ENCODE measurements at regions not wholly inside any gene's neighbourhood (a gene's known extent, or its start where the extent isn't known, plus 50 kb on each side); places are given as distances from the start of the nearest gene placed in this dataset.
"Not testable (repeated sequence)": the region's sequence is repeated elsewhere in the genome, so short reads cannot be mapped to it uniquely, and the experiment has no call there.

DNA sequence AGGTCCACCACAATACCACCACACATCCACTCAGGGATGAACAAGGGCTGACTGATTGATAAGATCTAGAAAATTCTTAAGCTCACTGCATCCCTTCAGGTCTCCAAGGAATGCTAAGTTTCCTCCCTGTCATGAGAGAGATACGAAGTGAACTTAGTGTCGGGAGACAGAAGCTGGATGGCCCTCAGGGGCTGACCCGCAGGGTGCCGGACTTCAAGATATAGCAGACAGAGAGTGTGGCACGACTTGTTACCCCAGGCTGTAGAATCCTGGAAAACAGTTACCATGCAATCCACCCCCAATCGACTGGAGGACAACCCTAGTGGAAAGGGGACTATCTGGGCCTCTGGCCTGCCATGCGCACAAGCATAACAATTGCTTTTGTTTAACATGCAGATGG lies 1217.5 kb upstream of the ATXN8OS start:
- intact Hi-C loops (cut with micrococcal nuclease; ENCODE audit: unreplicated experiment); DNase-seq (ENCODE audit: low read depth, low spot score); RAD21 ChIA-PET (ENCODE audit: unreplicated experiment); SMC1A ChIA-PET (ENCODE audit: uncharacterized antibody, unreplicated experiment); H3K27ac ChIP-seq (ENCODE audit: control insufficient read depth, insufficient read depth); FAIRE-seq; H2AFZ ChIP-seq (ENCODE audit: control insufficient read depth, low read depth, low read length); in situ Hi-C loops (cut with MboI); H3K4me3 ChIP-seq; ATAC-seq; H4K20me1 ChIP-seq (ENCODE audit: control insufficient read depth, insufficient read depth); H3K9me3 ChIP-seq (replicated peaks; ENCODE audit: control insufficient read depth, insufficient read depth, low read length); H3K79me2 ChIP-seq (ENCODE audit: control insufficient read depth, insufficient read depth, low read length); H3K4me2 ChIP-seq (ENCODE audit: control insufficient read depth, insufficient read depth); H3K27me3 ChIP-seq (replicated peaks in 1 of 2; ENCODE audit: control insufficient read depth in 2 of 2, insufficient read depth in 2 of 2, low read length in 1 of 2); BruUV-seq (replicated peaks); H3K36me3 ChIP-seq (ENCODE audit: control insufficient read depth in 2 of 2, insufficient read depth in 2 of 2, low read length in 1 of 2); H3K9ac ChIP-seq (ENCODE audit: control insufficient read depth, insufficient read depth, low read length); H3K4me1 ChIP-seq (ENCODE audit: control insufficient read depth, insufficient read depth, low read length); POLR2A ChIA-PET: not testable (repeated sequence)
- CTCF ChIA-PET, result interaction anchor here (1.1 kb wide), 1 partner anchor 27 kb away, joined by 3 read pairs; no protein-coding TSS in a partner anchor
- WGBS (ENCODE audit: insufficient coverage, insufficient replicate concordance, low lambda C conversion rate, missing lambda C conversion rate), result 43% methylated on average over 7 of the region's 7 CpGs

DNA sequence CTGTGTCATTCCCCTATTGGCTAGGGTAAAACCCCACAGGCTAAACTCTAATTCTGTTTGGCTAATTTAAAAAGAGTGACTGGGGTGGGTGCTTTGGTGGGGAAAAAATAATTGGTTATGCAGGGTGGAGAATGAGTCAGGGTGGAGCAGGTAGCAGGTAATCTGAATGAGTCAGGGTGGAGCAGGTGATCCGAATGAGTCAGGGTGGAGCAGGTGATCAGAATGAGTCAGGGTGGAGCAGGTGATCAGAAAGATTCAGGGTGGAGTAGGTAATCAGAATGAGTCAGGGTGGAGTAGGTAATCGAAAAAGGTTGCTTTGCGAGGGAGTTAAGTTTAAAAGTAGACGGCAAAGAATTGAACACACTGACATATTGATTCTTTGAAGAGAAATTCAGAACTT lies 1218.8 kb upstream of the ATXN8OS start:
- SMC1A ChIA-PET (ENCODE audit: uncharacterized antibody, unreplicated experiment), result no interaction called here
- POLR2A ChIA-PET, result no interaction called here
- Histone ChIP-seq H3K36me3 (ENCODE audit: control insufficient read depth in 2 of 2, insufficient read depth in 2 of 2, low read length in 1 of 2) (no peaks in the 10 kb centered on the region), H2AFZ (ENCODE audit: control insufficient read depth, low read depth, low read length) (no peak overlapping the region), H3K4me1 (ENCODE audit: control insufficient read depth, insufficient read depth, low read length) (no peaks in the 10 kb centered on the region), H3K4me2 (ENCODE audit: control insufficient read depth, insufficient read depth) (no peak overlapping the region), H3K9ac (ENCODE audit: control insufficient read depth, insufficient read depth, low read length) (no peak overlapping the region), H3K27ac (ENCODE audit: control insufficient read depth, insufficient read depth) (no peak overlapping the region), H3K9me3 (replicated peaks; ENCODE audit: control insufficient read depth, insufficient read depth, low read length) (no peaks in the 10 kb centered on the region), H3K79me2 (ENCODE audit: control insufficient read depth, insufficient read depth, low read length) (no peaks in the 10 kb centered on the region), H3K4me3 (no peak overlapping the region), H3K27me3 (replicated peaks in 1 of 2; ENCODE audit: control insufficient read depth in 2 of 2, insufficient read depth in 2 of 2, low read length in 1 of 2) (no peaks in the 10 kb centered on the region), H4K20me1 (ENCODE audit: control insufficient read depth, insufficient read depth) (no peaks in the 10 kb centered on the region)
- intact Hi-C loops (cut with micrococcal nuclease; ENCODE audit: unreplicated experiment), result no loop called here
- no peak for ATAC-seq
- FAIRE-seq, result no peak
- no peak for DNase-seq (ENCODE audit: low read depth, low spot score)
- BruUV-seq (replicated peaks), result no TSS peak
- CTCF ChIA-PET, result no interaction called here
- RAD21 ChIA-PET (ENCODE audit: unreplicated experiment), result no interaction called here
- in situ Hi-C loops (cut with MboI), result no loop called here
- 65% methylated on average over 4 of the region's 4 CpGs for WGBS (ENCODE audit: insufficient coverage, insufficient replicate concordance, low lambda C conversion rate, missing lambda C conversion rate)
- TF ChIP-seq, protein P1, sequence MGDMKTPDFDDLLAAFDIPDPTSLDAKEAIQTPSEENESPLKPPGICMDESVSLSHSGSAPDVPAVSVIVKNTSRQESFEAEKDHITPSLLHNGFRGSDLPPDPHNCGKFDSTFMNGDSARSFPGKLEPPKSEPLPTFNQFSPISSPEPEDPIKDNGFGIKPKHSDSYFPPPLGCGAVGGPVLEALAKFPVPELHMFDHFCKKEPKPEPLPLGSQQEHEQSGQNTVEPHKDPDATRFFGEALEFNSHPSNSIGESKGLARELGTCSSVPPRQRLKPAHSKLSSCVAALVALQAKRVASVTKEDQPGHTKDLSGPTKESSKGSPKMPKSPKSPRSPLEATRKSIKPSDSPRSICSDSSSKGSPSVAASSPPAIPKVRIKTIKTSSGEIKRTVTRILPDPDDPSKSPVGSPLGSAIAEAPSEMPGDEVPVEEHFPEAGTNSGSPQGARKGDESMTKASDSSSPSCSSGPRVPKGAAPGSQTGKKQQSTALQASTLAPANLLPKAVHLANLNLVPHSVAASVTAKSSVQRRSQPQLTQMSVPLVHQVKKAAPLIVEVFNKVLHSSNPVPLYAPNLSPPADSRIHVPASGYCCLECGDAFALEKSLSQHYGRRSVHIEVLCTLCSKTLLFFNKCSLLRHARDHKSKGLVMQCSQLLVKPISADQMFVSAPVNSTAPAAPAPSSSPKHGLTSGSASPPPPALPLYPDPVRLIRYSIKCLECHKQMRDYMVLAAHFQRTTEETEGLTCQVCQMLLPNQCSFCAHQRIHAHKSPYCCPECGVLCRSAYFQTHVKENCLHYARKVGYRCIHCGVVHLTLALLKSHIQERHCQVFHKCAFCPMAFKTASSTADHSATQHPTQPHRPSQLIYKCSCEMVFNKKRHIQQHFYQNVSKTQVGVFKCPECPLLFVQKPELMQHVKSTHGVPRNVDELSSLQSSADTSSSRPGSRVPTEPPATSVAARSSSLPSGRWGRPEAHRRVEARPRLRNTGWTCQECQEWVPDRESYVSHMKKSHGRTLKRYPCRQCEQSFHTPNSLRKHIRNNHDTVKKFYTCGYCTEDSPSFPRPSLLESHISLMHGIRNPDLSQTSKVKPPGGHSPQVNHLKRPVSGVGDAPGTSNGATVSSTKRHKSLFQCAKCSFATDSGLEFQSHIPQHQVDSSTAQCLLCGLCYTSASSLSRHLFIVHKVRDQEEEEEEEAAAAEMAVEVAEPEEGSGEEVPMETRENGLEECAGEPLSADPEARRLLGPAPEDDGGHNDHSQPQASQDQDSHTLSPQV (IDR thresholded peaks at IDR 0.05), result no peak
- no peak for TF ChIP-seq MTA2 (IDR thresholded peaks at IDR 0.05; ENCODE audit: low read depth)
- no peak for TF ChIP-seq LARP7 (IDR thresholded peaks at IDR 0.05)
- no peak for TF ChIP-seq ZNF217 (IDR thresholded peaks at IDR 0.05)
- no peak for TF ChIP-seq RB1 (IDR thresholded peaks at IDR 0.05; ENCODE audit: borderline replicate concordance)
- no peak for TF ChIP-seq ZNF274 (IDR thresholded peaks at IDR 0.05; ENCODE audit: insufficient read depth, insufficient read length)
- TF ChIP-seq, protein P2, sequence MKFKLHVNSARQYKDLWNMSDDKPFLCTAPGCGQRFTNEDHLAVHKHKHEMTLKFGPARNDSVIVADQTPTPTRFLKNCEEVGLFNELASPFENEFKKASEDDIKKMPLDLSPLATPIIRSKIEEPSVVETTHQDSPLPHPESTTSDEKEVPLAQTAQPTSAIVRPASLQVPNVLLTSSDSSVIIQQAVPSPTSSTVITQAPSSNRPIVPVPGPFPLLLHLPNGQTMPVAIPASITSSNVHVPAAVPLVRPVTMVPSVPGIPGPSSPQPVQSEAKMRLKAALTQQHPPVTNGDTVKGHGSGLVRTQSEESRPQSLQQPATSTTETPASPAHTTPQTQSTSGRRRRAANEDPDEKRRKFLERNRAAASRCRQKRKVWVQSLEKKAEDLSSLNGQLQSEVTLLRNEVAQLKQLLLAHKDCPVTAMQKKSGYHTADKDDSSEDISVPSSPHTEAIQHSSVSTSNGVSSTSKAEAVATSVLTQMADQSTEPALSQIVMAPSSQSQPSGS (IDR thresholded peaks at IDR 0.05; ENCODE audit: low read length), result no peak
- TF ChIP-seq, protein P3, sequence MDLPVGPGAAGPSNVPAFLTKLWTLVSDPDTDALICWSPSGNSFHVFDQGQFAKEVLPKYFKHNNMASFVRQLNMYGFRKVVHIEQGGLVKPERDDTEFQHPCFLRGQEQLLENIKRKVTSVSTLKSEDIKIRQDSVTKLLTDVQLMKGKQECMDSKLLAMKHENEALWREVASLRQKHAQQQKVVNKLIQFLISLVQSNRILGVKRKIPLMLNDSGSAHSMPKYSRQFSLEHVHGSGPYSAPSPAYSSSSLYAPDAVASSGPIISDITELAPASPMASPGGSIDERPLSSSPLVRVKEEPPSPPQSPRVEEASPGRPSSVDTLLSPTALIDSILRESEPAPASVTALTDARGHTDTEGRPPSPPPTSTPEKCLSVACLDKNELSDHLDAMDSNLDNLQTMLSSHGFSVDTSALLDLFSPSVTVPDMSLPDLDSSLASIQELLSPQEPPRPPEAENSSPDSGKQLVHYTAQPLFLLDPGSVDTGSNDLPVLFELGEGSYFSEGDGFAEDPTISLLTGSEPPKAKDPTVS (IDR thresholded peaks at IDR 0.05; ENCODE audit: low read depth, low read length), result no peak
- no peak for TF ChIP-seq SIN3A (IDR thresholded peaks at IDR 0.05; ENCODE audit: low read depth, low read length)
- TF ChIP-seq FOXM1 (IDR thresholded peaks at IDR 0.05; ENCODE audit: low read depth, low read length), result no peak
